A673 (cell line): ENCODE measurements at regions not wholly inside any gene's neighbourhood (a gene's known extent, or its start where the extent isn't known, plus 50 kb on each side); places are given as distances from the start of the nearest gene placed in this dataset.

Experiments used
- BruUV-seq: library from RNA; stranded (reverse); fragments of 400-500 nt; replicated peaks from 2 replicates; lab custom pipeline; 2021; lab: Mats Ljungman, UMichigan
- CTCF ChIA-PET: fragments of 300-600 bp; sonication (Branson Sonifier 250); formaldehyde crosslinking; loops from one replicate; lab custom pipeline; 2022; ENCODE audit warnings: antibody characterized with exemption; lab: Charles Lee
- POLR2A ChIA-PET: fragments of 300-600 bp; sonication (Branson Sonifier 250); formaldehyde crosslinking; loops from one replicate; lab custom pipeline; 2022; ENCODE audit warnings: antibody characterized with exemption; ENCODE audit not compliant: low non-redundant PET; lab: Charles Lee
- DNase-seq: peaks from one replicate; pipeline ENCODE4 v3.0.0-alpha.2; 2015; ENCODE audit warnings: low spot score
- H3K27ac ChIP-seq: fragments of 200-600 bp; sonication (generic); 2 replicates; pipeline ENCODE4 v1.5.1; 2016; ENCODE audit warnings: mixed run types, low read depth, mild to moderate bottlenecking, mixed read lengths, antibody characterized with exemption, low read length; ENCODE audit not compliant: poor library complexity, severe bottlenecking
- H3K27me3 ChIP-seq: fragments of 200-600 bp; sonication (generic); replicated peaks from 2 replicates; pipeline ENCODE4 v1.6.1; 2017; ENCODE audit warnings: mixed run types, low read depth, mild to moderate bottlenecking, mixed read lengths, antibody characterized with exemption, low read length; ENCODE audit not compliant: insufficient read depth, poor library complexity
- H3K36me3 ChIP-seq: fragments of 200-600 bp; sonication (generic); 2 replicates; pipeline ENCODE4 v1.6.1; 2016; ENCODE audit warnings: mixed run types, mild to moderate bottlenecking, mixed read lengths, antibody characterized with exemption, low read length; ENCODE audit not compliant: insufficient read depth, poor library complexity, severe bottlenecking
- H3K4me1 ChIP-seq: fragments of 200-600 bp; sonication (generic); 2 replicates; pipeline ENCODE4 v1.6.1; 2017; ENCODE audit warnings: mixed run types, mild to moderate bottlenecking, mixed read lengths, antibody characterized with exemption, low read length; ENCODE audit not compliant: insufficient read depth, poor library complexity, severe bottlenecking
- H3K4me3 ChIP-seq: fragments of 200-600 bp; sonication (generic); 2 replicates; pipeline ENCODE4 v1.5.1; 2016; ENCODE audit warnings: low read depth, mixed run types, mild to moderate bottlenecking, mixed read lengths, low read length; ENCODE audit not compliant: poor library complexity, severe bottlenecking
- H3K9me3 ChIP-seq: fragments of 200-600 bp; sonication (generic); 2 replicates; pipeline ENCODE4 v1.6.1; 2016; ENCODE audit warnings: mixed run types, low read depth, mild to moderate bottlenecking, mixed read lengths, antibody characterized with exemption, low read length; ENCODE audit not compliant: poor library complexity, severe bottlenecking
- EZH2 ChIP-seq: fragments of 200-600 bp; sonication (generic); IDR thresholded peaks from 2 replicates; pipeline ENCODE4 v1.6.1; 2017; ENCODE audit warnings: borderline replicate concordance, low read depth, mild to moderate bottlenecking, mixed read lengths, antibody characterized with exemption, low read length; ENCODE audit not compliant: poor library complexity, severe bottlenecking
- intact Hi-C: fragments of 100-400 bp; cut with micrococcal nuclease; formaldehyde crosslinking; loops from one replicate; pipeline ENCODE4 v1.10.0; 2022; ENCODE audit not compliant: unreplicated experiment
- TF ChIP-seq, protein P1 (sequence below): fragments of 300-800, 200-600 bp; sonication (generic); conservative IDR thresholded peaks from 2 replicates; pipeline ENCODE4 v1.5.1; 2017; ENCODE audit warnings: low read depth, mild to moderate bottlenecking, antibody characterized with exemption, low read length, moderate library complexity, mixed read lengths

DNA sequence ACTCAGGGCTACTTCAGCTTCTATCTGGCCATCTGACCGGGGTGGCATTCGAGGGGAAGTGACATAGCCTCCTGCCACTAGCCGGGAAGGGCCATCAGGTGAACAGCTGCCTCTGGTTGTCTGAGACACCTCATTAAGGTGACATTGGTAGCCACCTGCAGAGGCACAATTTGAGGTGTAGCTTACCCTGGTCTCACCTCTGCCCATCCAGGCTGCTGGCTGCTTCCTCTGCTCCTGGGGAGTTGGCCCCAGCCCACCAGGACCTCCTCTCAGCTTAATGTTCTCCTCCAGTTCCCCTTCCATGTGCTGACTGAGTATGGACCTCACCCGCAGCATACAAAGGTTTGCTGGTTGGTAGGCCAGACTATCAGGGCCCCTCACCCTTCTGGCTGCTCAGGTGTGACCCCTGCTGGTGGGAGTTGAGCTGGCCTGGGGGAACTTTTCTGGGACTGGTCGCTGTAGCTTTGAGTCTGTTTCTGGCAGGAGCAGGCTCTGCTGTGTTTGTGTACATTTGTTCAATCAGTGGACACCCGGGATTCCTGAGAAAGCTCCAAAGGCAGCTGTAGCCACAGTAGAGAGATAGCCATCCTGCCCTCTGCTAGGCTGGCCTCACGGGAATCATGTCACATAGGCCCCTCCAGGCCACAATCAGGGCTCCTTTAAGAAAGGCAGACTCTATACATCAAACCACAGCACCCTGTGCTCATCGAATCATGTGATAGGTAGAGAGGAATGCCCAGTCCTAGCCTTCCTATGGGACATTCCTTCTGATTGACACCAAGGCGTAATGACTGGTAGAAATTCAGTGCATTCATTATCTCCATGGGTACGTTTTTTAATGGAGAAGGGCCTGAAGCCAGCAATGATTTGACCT lies 295.1 kb upstream of the PLET1 start:
- ChIA-PET POLR2A (no interaction called here), CTCF (interaction anchor here (0.5 to 1.8 kb wide), 14 partner anchors 31 to 734 kb away, joined by 3 to 21 read pairs (median 4); no protein-coding TSS in a partner anchor)
- TF ChIP-seq EZH2 = no peak
- TF ChIP-seq, protein P1, sequence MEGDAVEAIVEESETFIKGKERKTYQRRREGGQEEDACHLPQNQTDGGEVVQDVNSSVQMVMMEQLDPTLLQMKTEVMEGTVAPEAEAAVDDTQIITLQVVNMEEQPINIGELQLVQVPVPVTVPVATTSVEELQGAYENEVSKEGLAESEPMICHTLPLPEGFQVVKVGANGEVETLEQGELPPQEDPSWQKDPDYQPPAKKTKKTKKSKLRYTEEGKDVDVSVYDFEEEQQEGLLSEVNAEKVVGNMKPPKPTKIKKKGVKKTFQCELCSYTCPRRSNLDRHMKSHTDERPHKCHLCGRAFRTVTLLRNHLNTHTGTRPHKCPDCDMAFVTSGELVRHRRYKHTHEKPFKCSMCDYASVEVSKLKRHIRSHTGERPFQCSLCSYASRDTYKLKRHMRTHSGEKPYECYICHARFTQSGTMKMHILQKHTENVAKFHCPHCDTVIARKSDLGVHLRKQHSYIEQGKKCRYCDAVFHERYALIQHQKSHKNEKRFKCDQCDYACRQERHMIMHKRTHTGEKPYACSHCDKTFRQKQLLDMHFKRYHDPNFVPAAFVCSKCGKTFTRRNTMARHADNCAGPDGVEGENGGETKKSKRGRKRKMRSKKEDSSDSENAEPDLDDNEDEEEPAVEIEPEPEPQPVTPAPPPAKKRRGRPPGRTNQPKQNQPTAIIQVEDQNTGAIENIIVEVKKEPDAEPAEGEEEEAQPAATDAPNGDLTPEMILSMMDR = peak; percentile 97
- peaks cover 22% of the 10 kb centered on the region for H3K4me1 ChIP-seq
- no peak overlapping the region for H3K27ac ChIP-seq
- no TSS peak for BruUV-seq
- H3K36me3 ChIP-seq = no peaks in the 10 kb centered on the region
- H3K27me3 ChIP-seq = no peaks in the 10 kb centered on the region
- intact Hi-C loops = loop anchor here (1.0 to 10.0 kb wide), 3 partner anchors 115 to 331 kb away; partner anchors contain the start of gene PTS
- no peak overlapping the region for H3K4me3 ChIP-seq
- peak; percentile 89 for DNase-seq
- no peaks in the 10 kb centered on the region for H3K9me3 ChIP-seq

DNA sequence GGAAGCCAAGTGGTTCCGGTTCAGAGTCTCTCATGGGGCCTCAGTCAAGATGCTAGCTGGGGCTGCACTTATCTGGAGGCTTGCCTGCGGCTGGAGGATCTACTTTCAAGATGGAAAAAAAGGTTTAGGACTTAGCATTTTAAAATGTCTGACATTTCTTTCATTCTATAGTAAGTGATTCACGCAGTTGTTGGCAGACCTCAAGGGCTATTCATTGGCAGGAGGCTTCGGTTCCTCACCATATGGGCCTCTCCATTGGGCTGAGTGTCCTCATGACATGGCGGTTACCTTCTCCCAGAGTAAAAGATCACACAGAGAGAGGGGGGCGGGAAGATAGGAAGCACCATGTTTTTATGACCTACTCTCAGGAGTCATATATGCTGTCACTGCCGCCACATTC lies 298.0 kb upstream of the PLET1 start:
- no peaks in the 10 kb centered on the region for H3K36me3 ChIP-seq
- BruUV-seq = no TSS peak
- no peaks in the 10 kb centered on the region for H3K9me3 ChIP-seq
- intact Hi-C loops = loop anchor here (10.0 kb wide), 1 partner anchor 334 kb away; the partner anchor contains the start of gene PTS
- ChIA-PET POLR2A (no interaction called here), CTCF (no interaction called here)
- H3K4me1 ChIP-seq = peaks cover 22% of the 10 kb centered on the region
- no peak for TF ChIP-seq EZH2
- TF ChIP-seq, protein P1 = no peak
- no peak overlapping the region for H3K4me3 ChIP-seq
- DNase-seq = no peak
- H3K27me3 ChIP-seq = no peaks in the 10 kb centered on the region
- H3K27ac ChIP-seq = no peak overlapping the region

DNA sequence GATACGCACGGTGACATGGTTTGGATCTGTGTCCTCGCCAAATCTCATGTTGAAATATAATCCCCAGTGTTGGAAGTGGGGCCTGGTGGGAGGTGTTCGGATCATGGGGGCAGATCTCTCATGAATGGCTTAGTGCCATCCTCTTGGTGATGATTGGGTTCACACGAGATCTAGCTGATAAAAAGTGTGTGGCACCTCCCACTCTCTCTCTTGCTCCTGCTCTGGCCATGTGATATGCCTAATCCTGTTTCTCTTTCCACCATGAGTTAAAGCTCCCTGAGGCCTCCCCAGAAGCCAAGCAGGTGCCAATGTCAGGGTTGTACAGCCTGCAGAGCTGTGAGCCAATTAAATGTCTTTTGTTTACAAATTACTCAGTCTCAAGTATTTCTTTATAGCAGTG lies 303.1 kb upstream of the PLET1 start:
- intact Hi-C loops = no loop called here
- ChIA-PET CTCF (no interaction called here), POLR2A (no interaction called here)
- H3K4me3 ChIP-seq = no peak overlapping the region
- H3K4me1 ChIP-seq = no peaks in the 10 kb centered on the region
- no peak overlapping the region for H3K27ac ChIP-seq
- no peaks in the 10 kb centered on the region for H3K27me3 ChIP-seq
- H3K36me3 ChIP-seq = no peaks in the 10 kb centered on the region
- no peak for DNase-seq
- no peak for TF ChIP-seq EZH2
- TF ChIP-seq, protein P1 = no peak
- no peaks in the 10 kb centered on the region for H3K9me3 ChIP-seq
- BruUV-seq = no TSS peak
